Effector memory CD4-positive, alpha-beta T cell (primary cell): ENCODE measurements at regions not wholly inside any gene's neighbourhood (a gene's known extent, or its start where the extent isn't known, plus 50 kb on each side); places are given as distances from the start of the nearest gene placed in this dataset.

Source experiments
- DNase-seq, 3 donors: peaks; one replicate each; pipeline ENCODE4 v3.0.0-alpha.2; 2020
- H3K27ac ChIP-seq: 2 replicates; pipeline ENCODE4 v1.7.0; 2013; ENCODE audit warnings: mild to moderate bottlenecking, low read length, moderate library complexity; ENCODE audit not compliant: insufficient read depth, poor library complexity, severe bottlenecking
- H3K27me3 ChIP-seq: replicated peaks from 2 replicates; pipeline ENCODE4 v1.7.0; 2013; ENCODE audit warnings: mild to moderate bottlenecking, low read length; ENCODE audit not compliant: insufficient read depth, control insufficient read depth, poor library complexity, severe bottlenecking
- H3K36me3 ChIP-seq: 2 replicates; pipeline ENCODE4 v1.7.0; 2013; ENCODE audit warnings: mild to moderate bottlenecking, low read length, moderate library complexity; ENCODE audit not compliant: control insufficient read depth, insufficient read depth
- H3K4me1 ChIP-seq: 2 replicates; pipeline ENCODE4 v1.7.0; 2013; ENCODE audit warnings: low read length, mild to moderate bottlenecking; ENCODE audit not compliant: control insufficient read depth, insufficient read depth, poor library complexity, severe bottlenecking
- H3K4me3 ChIP-seq: 2 replicates; pipeline ENCODE4 v1.7.0; 2013; ENCODE audit warnings: low read length, low read depth, mild to moderate bottlenecking; ENCODE audit not compliant: insufficient read depth, poor library complexity, severe bottlenecking
- H3K9me3 ChIP-seq: 2 replicates; pipeline ENCODE4 v1.7.0; 2013; ENCODE audit warnings: mild to moderate bottlenecking, low read length, moderate library complexity; ENCODE audit not compliant: control insufficient read depth

DNA sequence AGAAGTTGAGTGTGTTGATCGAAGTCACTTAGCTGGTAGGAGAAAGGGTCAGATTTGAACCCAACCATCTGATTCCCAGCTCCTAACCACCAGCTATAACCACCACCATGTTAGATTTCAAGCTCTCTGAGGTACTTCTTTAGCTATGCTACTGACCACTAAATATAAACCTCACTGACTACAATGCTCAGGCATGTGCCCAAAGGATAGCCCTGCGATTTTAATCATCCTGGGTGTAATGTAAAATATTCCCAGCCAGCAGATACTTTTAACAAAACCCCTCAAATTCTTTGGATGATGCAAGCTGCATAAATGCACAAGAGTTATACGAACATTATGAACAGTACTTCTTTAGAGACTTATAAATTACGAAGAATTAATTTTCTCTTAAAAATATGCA, 115.2 kb upstream of the TSC22D2 start:
- no peaks in the 10 kb centered on the region for H3K9me3 ChIP-seq
- H3K4me1 ChIP-seq = no peaks in the 10 kb centered on the region
- H3K27ac ChIP-seq = no peak overlapping the region
- H3K27me3 ChIP-seq = no peaks in the 10 kb centered on the region
- no peak for DNase-seq
- H3K4me3 ChIP-seq = no peak overlapping the region
- no peaks in the 10 kb centered on the region for H3K36me3 ChIP-seq

DNA sequence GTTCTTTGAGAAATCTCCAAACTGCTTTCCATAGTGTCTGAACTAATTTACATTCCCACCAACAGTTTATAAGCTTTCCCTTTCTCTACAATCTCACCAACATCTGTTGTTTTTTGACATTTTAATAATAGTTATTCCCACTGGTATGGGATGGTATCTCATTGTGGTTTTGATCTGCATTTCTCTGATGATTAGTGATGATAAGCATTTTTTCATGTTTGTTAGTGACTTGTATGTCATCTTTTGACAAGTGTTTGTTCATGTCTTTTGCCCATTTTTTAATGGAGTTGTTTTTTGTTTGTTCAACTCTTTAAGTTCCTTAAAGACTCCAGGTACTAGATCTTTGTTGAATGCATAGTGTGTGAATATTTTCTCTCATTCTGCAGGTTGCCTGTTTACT, 116.6 kb upstream of the TSC22D2 start:
- Histone ChIP-seq H3K9me3 (no peaks in the 10 kb centered on the region), H3K36me3 (no peaks in the 10 kb centered on the region), H3K4me1 (no peaks in the 10 kb centered on the region), H3K27ac (no peak overlapping the region), H3K4me3 (no peak overlapping the region), H3K27me3 (peaks cover 2% of the 10 kb centered on the region)
- DNase-seq = no peak

DNA sequence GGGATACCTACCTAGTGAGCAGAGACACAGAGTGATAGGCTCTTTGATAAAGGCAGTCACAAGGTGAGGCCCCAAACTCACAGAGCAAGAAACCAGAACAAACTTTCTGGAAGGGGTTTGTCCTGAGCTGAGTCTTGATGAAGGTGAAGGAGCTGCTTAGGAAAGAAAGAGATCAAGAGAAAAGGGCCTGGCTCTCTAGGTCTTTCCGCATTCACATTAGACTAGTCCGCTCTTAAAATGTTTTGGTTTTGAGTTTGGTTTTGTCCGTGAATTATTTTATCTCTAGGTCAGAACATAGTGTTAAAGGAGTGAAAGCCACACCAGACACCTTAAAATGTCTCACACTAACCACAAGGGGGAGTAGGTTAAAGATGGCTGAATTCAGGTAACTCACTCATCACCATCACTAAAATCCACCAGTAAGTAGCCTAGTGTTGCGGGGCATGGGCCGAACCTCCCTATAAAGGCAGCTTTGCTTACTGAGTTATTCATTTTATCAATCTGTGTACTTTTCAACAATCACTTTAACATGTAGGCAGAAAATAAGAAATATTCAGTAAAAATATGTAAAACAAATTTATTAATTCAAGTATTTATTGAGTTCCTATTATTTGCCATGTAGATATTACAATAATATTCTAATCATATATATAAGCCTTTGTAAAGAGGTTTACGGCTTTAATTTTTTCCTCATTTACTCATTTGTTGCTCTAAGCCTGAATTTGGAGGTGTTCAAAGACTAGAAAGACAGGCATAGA, 121.5 kb upstream of the TSC22D2 start:
- H3K4me3 ChIP-seq = no peak overlapping the region
- H3K36me3 ChIP-seq = no peaks in the 10 kb centered on the region
- peaks cover 2% of the 10 kb centered on the region for H3K27me3 ChIP-seq
- no peaks in the 10 kb centered on the region for H3K4me1 ChIP-seq
- H3K27ac ChIP-seq = no peak overlapping the region
- no peaks in the 10 kb centered on the region for H3K9me3 ChIP-seq
- peak in 1 of 3 donors; percentile 2 for DNase-seq

DNA sequence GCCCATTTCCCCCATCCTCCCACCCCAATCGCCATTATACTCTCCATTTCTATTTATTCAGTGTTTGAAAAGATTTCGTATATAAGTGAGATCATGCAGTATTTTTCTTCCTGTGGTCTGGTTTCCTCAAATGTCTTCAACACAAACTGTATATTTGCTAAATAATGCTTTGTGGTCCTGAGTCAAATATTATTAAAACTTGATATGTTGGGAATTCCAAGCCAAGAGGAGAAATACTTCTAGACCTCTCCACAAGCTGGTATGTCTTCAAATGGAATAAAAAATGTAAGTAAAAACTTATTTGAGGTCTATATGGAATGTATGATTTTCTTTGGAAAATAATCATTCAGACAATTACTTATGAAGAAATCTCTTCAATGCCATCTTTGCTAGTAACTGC, 122.5 kb upstream of the TSC22D2 start:
- Histone ChIP-seq H3K36me3 (no peaks in the 10 kb centered on the region), H3K27me3 (peaks cover 2% of the 10 kb centered on the region), H3K4me1 (no peaks in the 10 kb centered on the region), H3K9me3 (no peaks in the 10 kb centered on the region), H3K27ac (no peak overlapping the region), H3K4me3 (no peak overlapping the region)
- DNase-seq = no peak

DNA sequence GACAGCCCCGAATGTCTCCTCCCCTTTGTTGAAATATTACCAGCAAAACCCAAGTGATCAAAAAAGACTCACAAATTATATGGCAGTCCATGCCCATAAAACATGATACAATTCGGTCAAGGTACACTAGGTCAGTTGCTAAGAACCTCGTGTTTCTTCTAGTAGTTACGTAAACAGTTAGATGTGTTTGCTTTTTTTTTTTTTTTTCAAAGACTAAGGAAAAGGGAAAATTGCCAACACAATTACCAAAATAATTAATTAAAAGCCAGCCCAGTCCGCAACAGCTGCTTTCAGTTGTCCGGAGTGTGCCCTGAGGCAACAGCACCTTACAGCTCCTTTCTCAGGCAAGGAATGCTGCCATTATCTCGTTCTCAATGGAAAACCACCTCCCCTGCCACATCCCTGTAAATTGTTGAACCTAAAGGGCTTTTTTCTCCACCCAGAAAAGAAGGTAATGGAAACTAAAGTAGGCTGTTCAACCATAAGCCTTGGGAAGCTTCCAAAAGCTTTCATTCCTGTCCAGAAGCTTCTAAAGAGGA, 129.2 kb upstream of the TSC22D2 start:
- Histone ChIP-seq H3K4me1 (no peaks in the 10 kb centered on the region), H3K27ac (no peak overlapping the region), H3K9me3 (no peaks in the 10 kb centered on the region), H3K4me3 (no peak overlapping the region), H3K27me3 (no peaks in the 10 kb centered on the region), H3K36me3 (no peaks in the 10 kb centered on the region)
- DNase-seq = no peak

DNA sequence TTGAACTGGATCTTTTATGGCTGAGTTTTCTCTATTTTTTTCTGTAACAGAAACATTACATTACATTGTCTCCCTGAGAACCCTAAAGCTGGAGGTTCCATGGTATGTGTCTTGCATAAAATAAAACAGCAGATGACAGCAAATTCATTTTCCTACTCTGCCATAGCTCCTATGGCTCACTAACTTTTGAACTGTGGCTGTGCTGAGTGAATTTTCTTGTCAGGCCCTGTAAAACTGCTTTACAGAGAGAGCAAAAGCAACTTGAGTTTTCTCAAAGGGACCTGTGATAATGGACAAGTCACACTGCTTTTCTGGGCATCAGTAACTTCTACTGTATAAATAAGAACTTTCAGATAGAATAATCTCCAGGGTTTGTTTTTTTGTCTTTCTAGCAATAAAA, 129.9 kb upstream of the TSC22D2 start:
- no peak for DNase-seq
- H3K4me3 ChIP-seq = no peak overlapping the region
- H3K9me3 ChIP-seq = no peaks in the 10 kb centered on the region
- no peaks in the 10 kb centered on the region for H3K27me3 ChIP-seq
- H3K27ac ChIP-seq = no peak overlapping the region
- H3K36me3 ChIP-seq = no peaks in the 10 kb centered on the region
- H3K4me1 ChIP-seq = no peaks in the 10 kb centered on the region

DNA sequence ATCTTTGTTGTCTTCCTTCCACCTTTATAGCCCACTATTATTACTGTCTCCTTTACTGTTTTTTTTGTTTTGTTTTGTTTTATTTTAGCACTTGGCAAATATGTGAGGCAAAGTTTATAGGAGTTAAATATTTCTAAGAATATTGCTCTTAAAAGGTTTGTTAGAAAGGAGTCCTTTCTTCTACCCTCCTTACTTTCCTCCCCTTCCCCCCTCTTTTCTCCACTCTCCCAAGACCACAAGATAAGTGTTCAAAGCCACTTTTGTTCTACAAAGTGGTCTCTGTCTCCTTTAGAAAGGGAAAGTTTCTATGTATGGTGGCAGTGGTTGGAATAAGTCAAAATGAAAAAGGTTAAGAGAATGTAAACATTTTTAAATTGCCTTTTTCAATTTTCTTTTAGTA, 130.7 kb upstream of the TSC22D2 start:
- Histone ChIP-seq H3K27me3 (no peaks in the 10 kb centered on the region), H3K4me1 (no peaks in the 10 kb centered on the region), H3K9me3 (no peaks in the 10 kb centered on the region), H3K36me3 (no peaks in the 10 kb centered on the region), H3K27ac (no peak overlapping the region), H3K4me3 (no peak overlapping the region)
- no peak for DNase-seq

DNA sequence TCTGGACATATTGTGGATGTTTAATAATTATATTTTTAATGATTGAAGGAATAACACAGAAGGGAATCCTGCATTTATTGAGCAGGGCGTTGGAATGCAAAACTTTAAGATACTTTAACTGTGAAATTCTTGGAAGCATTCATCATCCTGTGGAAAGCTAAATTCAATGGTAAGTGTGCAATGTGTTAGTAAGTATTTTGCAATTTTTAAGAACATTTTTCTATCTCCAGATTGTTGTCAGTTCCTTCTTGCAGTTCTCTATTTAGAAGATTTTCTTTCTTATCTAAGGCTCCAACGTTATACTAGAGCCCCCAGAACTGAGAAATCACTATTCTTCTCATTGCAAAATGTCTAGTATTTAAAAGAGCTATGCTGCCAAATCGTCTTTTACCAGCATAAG, 132.2 kb upstream of the TSC22D2 start:
- Histone ChIP-seq H3K4me3 (no peak overlapping the region), H3K9me3 (no peaks in the 10 kb centered on the region), H3K27ac (no peak overlapping the region), H3K27me3 (no peaks in the 10 kb centered on the region), H3K36me3 (no peaks in the 10 kb centered on the region), H3K4me1 (no peaks in the 10 kb centered on the region)
- no peak for DNase-seq

DNA sequence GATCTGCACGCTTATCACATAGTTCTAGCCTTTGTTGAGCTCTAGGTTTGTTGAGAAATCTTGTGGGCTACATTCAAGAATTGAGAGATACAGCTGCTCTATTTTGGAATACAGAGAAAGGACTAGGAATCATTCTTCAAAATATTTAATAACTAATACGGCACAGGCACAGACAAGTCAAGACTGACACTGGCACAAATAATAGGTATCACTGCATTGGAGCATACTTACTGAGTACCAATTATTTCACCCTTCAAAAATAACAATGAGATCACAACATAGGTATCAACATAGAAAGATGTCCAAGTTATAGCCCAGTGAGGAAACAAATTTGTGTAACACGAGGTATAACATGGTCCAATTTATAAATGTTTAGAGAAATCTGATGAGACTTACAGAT, 133.7 kb upstream of the TSC22D2 start:
- Histone ChIP-seq H3K27ac (no peak overlapping the region), H3K27me3 (no peaks in the 10 kb centered on the region), H3K4me1 (no peaks in the 10 kb centered on the region), H3K36me3 (no peaks in the 10 kb centered on the region), H3K9me3 (no peaks in the 10 kb centered on the region), H3K4me3 (no peak overlapping the region)
- no peak for DNase-seq

DNA sequence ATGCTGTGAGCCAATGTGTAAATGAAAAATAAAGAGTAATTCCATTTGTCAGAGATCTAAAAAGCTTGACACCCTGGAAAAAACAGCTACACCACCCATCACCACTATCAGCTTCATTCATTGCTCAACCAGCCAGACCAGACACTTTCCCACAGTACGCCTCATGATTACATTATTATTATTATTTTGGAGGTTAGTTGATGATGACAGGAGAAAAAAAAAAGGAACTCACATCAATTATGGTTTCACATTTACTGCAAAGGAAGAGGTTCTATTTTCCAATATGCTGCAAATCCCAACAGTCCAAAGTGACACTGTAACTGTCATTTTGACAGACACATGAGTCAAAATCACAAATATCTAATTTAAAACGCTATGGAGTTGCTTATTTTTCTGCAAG, 134.7 kb upstream of the TSC22D2 start:
- Histone ChIP-seq H3K9me3 (no peaks in the 10 kb centered on the region), H3K27me3 (no peaks in the 10 kb centered on the region), H3K27ac (no peak overlapping the region), H3K36me3 (no peaks in the 10 kb centered on the region), H3K4me1 (no peaks in the 10 kb centered on the region), H3K4me3 (no peak overlapping the region)
- no peak for DNase-seq
